HCT116 (cell line): ENCODE measurements at regions not wholly inside any gene's neighbourhood (a gene's known extent, or its start where the extent isn't known, plus 50 kb on each side); places are given as distances from the start of the nearest gene placed in this dataset.

Experiments used
- EGR1 ChIP-seq: IDR thresholded peaks from 2 replicates; pipeline ENCODE4 v1.6.1; 2012; ENCODE audit warnings: low read depth
- EZH2 ChIP-seq: fragments of 200-600 bp; sonication (generic); IDR thresholded peaks from 2 replicates; pipeline ENCODE4 v1.6.1; 2017; ENCODE audit warnings: antibody characterized with exemption, mixed run types
- POLR2AphosphoS5 ChIP-seq: IDR thresholded peaks from 2 replicates; pipeline ENCODE4 v1.6.1; 2011; ENCODE audit warnings: mild to moderate bottlenecking, low read depth, low read length, moderate library complexity
- SP1 ChIP-seq: IDR thresholded peaks from 2 replicates; pipeline ENCODE4 v1.6.1; 2012; ENCODE audit warnings: low read depth
- YY1 ChIP-seq: IDR thresholded peaks from 2 replicates; pipeline ENCODE4 v1.6.1; 2011; ENCODE audit warnings: low read length, low read depth, moderate library complexity, mild to moderate bottlenecking; ENCODE audit not compliant: insufficient replicate concordance; ENCODE audit errors: extremely low read depth
- TF ChIP-seq, protein P1 (sequence below), 3 experiments: fragments of 200-600 bp in 1 of 3; sonication (generic) in 1 of 3; IDR thresholded peaks in 2 of 3; conservative IDR thresholded peaks in 1 of 3; 2 replicates each; pipeline ENCODE4 v1.5.1; 2012 to 2017; ENCODE audit warnings: low read depth in 2 of 3, low read length in 2 of 3, antibody characterized with exemption in 1 of 3, borderline replicate concordance in 1 of 3, control low read depth in 1 of 3, mild to moderate bottlenecking in 1 of 3, mixed read lengths in 1 of 3, mixed run types in 1 of 3, moderate library complexity in 1 of 3; ENCODE audit not compliant: insufficient read depth in 1 of 3
- TF ChIP-seq, protein P2 (sequence below): IDR thresholded peaks from 2 replicates; pipeline ENCODE4 v1.6.1; 2012; ENCODE audit warnings: low read depth

- TF ChIP-seq EZH2 (no peak), POLR2AphosphoS5 (no peak), SP1 (no peak), YY1 (no peak), EGR1 (no peak)
- TF ChIP-seq, protein P1, sequence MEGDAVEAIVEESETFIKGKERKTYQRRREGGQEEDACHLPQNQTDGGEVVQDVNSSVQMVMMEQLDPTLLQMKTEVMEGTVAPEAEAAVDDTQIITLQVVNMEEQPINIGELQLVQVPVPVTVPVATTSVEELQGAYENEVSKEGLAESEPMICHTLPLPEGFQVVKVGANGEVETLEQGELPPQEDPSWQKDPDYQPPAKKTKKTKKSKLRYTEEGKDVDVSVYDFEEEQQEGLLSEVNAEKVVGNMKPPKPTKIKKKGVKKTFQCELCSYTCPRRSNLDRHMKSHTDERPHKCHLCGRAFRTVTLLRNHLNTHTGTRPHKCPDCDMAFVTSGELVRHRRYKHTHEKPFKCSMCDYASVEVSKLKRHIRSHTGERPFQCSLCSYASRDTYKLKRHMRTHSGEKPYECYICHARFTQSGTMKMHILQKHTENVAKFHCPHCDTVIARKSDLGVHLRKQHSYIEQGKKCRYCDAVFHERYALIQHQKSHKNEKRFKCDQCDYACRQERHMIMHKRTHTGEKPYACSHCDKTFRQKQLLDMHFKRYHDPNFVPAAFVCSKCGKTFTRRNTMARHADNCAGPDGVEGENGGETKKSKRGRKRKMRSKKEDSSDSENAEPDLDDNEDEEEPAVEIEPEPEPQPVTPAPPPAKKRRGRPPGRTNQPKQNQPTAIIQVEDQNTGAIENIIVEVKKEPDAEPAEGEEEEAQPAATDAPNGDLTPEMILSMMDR (IDR thresholded peaks at IDR 0.05 in 2 of 3, conservative IDR thresholded peaks at IDR 0.05 in 1 of 3; ENCODE audit: borderline replicate concordance in 1 of 3, insufficient read depth in 1 of 3, low read depth in 2 of 3, low read length in 2 of 3) = no peak
- TF ChIP-seq, protein P2, sequence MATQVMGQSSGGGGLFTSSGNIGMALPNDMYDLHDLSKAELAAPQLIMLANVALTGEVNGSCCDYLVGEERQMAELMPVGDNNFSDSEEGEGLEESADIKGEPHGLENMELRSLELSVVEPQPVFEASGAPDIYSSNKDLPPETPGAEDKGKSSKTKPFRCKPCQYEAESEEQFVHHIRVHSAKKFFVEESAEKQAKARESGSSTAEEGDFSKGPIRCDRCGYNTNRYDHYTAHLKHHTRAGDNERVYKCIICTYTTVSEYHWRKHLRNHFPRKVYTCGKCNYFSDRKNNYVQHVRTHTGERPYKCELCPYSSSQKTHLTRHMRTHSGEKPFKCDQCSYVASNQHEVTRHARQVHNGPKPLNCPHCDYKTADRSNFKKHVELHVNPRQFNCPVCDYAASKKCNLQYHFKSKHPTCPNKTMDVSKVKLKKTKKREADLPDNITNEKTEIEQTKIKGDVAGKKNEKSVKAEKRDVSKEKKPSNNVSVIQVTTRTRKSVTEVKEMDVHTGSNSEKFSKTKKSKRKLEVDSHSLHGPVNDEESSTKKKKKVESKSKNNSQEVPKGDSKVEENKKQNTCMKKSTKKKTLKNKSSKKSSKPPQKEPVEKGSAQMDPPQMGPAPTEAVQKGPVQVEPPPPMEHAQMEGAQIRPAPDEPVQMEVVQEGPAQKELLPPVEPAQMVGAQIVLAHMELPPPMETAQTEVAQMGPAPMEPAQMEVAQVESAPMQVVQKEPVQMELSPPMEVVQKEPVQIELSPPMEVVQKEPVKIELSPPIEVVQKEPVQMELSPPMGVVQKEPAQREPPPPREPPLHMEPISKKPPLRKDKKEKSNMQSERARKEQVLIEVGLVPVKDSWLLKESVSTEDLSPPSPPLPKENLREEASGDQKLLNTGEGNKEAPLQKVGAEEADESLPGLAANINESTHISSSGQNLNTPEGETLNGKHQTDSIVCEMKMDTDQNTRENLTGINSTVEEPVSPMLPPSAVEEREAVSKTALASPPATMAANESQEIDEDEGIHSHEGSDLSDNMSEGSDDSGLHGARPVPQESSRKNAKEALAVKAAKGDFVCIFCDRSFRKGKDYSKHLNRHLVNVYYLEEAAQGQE = no peak
These were observed 98.5 kb upstream of the SRD5A3 start for GRCh38 chr4:55247521-55247920.
